WTC11 (cell line): ENCODE measurements at regions not wholly inside any gene's neighbourhood (a gene's known extent, or its start where the extent isn't known, plus 50 kb on each side); places are given as distances from the start of the nearest gene placed in this dataset.

Experiments
- ATAC-seq: fragments of 200-7000 bp; cut with Tn5 transposase; 2 replicates; pipeline ENCODE4 v1.10.0; 2021; ENCODE audit warnings: mild to moderate bottlenecking, moderate library complexity
- CTCF ChIA-PET: fragments of 300-600 bp; sonication (Branson Sonifier 250); formaldehyde crosslinking; loops from one replicate; lab custom pipeline; 2021; ENCODE audit warnings: antibody characterized with exemption; lab: Charles Lee
- POLR2A ChIA-PET: fragments of 350-600 bp; sonication (Branson Sonifier 250); formaldehyde crosslinking; loops from one replicate; lab custom pipeline; 2021; ENCODE audit warnings: antibody characterized with exemption; lab: Charles Lee
- DNase-seq: peaks from one replicate; pipeline ENCODE4 v3.0.0; 2021; ENCODE audit warnings: low spot score
- H3K27ac Mint-ChIP-seq: 2 replicates; pipeline ENCODE4 v1.8.0; 2021; ENCODE audit warnings: mixed read lengths
- H3K27me3 Mint-ChIP-seq: 2 replicates; pipeline ENCODE4 v1.8.0; 2021; ENCODE audit warnings: low read depth, mild to moderate bottlenecking, moderate library complexity, mixed read lengths
- H3K36me3 Mint-ChIP-seq: 2 replicates; pipeline ENCODE4 v1.8.0; 2021; ENCODE audit warnings: mixed read lengths
- H3K4me1 Mint-ChIP-seq: 2 replicates; pipeline ENCODE4 v1.8.0; 2022; ENCODE audit warnings: mixed read lengths
- H3K4me3 Mint-ChIP-seq: 2 replicates; pipeline ENCODE4 v1.8.0; 2021; ENCODE audit warnings: mild to moderate bottlenecking, moderate library complexity, mixed read lengths
- H3K9me3 Mint-ChIP-seq: 2 replicates; pipeline ENCODE4 v1.8.0; 2021; ENCODE audit warnings: mixed read lengths
- AR ChIP-seq: fragments of 250-450 bp; sonication (Bioruptor Pico); IDR thresholded peaks from 2 replicates; pipeline ENCODE4 v1.9.0; 2021; ENCODE audit warnings: mild to moderate bottlenecking
- ATF1 ChIP-seq: sonication (generic); formaldehyde crosslinking; IDR thresholded peaks from 2 replicates; pipeline ENCODE4 v1.8.1; 2023; ENCODE audit warnings: mild to moderate bottlenecking, moderate library complexity, missing genetic modification reagents
- CREM ChIP-seq: sonication (generic); formaldehyde crosslinking; IDR thresholded peaks from 2 replicates; pipeline ENCODE4 v1.8.1; 2022; ENCODE audit warnings: mild to moderate bottlenecking, missing genetic modification reagents, moderate library complexity
- CTCF ChIP-seq: fragments of 200-600 bp; IDR thresholded peaks from 2 replicates; pipeline ENCODE4 v1.8.0; 2022; ENCODE audit warnings: antibody characterized with exemption
- E2F1 ChIP-seq: sonication (generic); formaldehyde crosslinking; IDR thresholded peaks from 2 replicates; pipeline ENCODE4 v1.8.0; 2022; ENCODE audit warnings: mild to moderate bottlenecking, missing genetic modification reagents
- HMGXB4 ChIP-seq: sonication (generic); formaldehyde crosslinking; IDR thresholded peaks from 2 replicates; pipeline ENCODE4 v1.8.1; 2023; ENCODE audit warnings: mild to moderate bottlenecking, moderate library complexity, missing genetic modification reagents
- IRF2 ChIP-seq: sonication (generic); formaldehyde crosslinking; IDR thresholded peaks from 2 replicates; pipeline ENCODE4 v1.8.0; 2022; ENCODE audit warnings: low read depth, missing genetic modification reagents, borderline replicate concordance
- JAZF1 ChIP-seq: fragments of 250-450 bp; sonication (Bioruptor Pico); IDR thresholded peaks from 2 replicates; pipeline ENCODE4 v1.9.0; 2021; ENCODE audit warnings: moderate library complexity, mild to moderate bottlenecking, inconsistent platforms
- NFATC4 ChIP-seq: fragments of 250-450 bp; sonication (Bioruptor Pico); IDR thresholded peaks from 2 replicates; pipeline ENCODE4 v1.9.0; 2021; ENCODE audit warnings: mild to moderate bottlenecking
- RORB ChIP-seq: fragments of 250-450 bp; sonication (Bioruptor Pico); IDR thresholded peaks from 2 replicates; pipeline ENCODE4 v1.9.0; 2021; ENCODE audit warnings: mild to moderate bottlenecking
- STAT6 ChIP-seq: sonication (generic); formaldehyde crosslinking; conservative IDR thresholded peaks from 2 replicates; pipeline ENCODE4 v1.8.1; 2023; ENCODE audit warnings: mild to moderate bottlenecking, low read depth, missing genetic modification reagents, moderate library complexity
- TEAD1 ChIP-seq: sonication (generic); formaldehyde crosslinking; IDR thresholded peaks from 2 replicates; pipeline ENCODE4 v1.8.0; 2022; ENCODE audit warnings: mild to moderate bottlenecking, missing genetic modification reagents
- ZNF121 ChIP-seq: sonication (generic); formaldehyde crosslinking; IDR thresholded peaks from 2 replicates; pipeline ENCODE4 v1.8.0; 2023; ENCODE audit warnings: missing genetic modification reagents
- ZNF416 ChIP-seq: fragments of 250-450 bp; sonication (Bioruptor Pico); IDR thresholded peaks from 2 replicates; pipeline ENCODE4 v1.9.0; 2021; ENCODE audit warnings: mild to moderate bottlenecking, inconsistent platforms

- TF ChIP-seq ATF1 (CRISPR knock-in tag) (no peak), ZNF416 (CRISPR knock-in tag) (no peak), JAZF1 (CRISPR knock-in tag) (no peak), AR (CRISPR knock-in tag) (no peak), HMGXB4 (CRISPR knock-in tag) (no peak), TEAD1 (CRISPR knock-in tag) (no peak), IRF2 (CRISPR knock-in tag) (no peak)
Observed at GRCh38 chr13:50284540-50284939, 269.3 kb downstream of the KCNRG start (continued).

- Mint-ChIP-seq H3K27ac (no peak overlapping the region), H3K9me3 (peaks cover 20% of the 10 kb centered on the region), H3K27me3 (no peaks in the 10 kb centered on the region), H3K4me1 (peaks cover 54% of the 10 kb centered on the region), H3K4me3 (no peak overlapping the region), H3K36me3 (no peaks in the 10 kb centered on the region)
- ChIA-PET POLR2A (no interaction called here), CTCF (no interaction called here)
- DNase-seq (no peak), ATAC-seq (no peak)
- TF ChIP-seq E2F1 (CRISPR knock-in tag) (no peak), CTCF (no peak), ZNF121 (CRISPR knock-in tag) (no peak), CREM (CRISPR knock-in tag) (no peak), NFATC4 (CRISPR knock-in tag) (no peak), RORB (CRISPR knock-in tag) (no peak)
Observed at GRCh38 chr13:50285283-50285682, 270.0 kb downstream of the KCNRG start.

GRCh38 chr13:50286324-50286723 is 271.1 kb downstream of the KCNRG start:
- no peak for ATAC-seq
- no peak for DNase-seq
- POLR2A ChIA-PET, result no interaction called here
- peaks cover 45% of the 10 kb centered on the region for H3K4me1 Mint-ChIP-seq
- H3K9me3 Mint-ChIP-seq, result peaks cover 20% of the 10 kb centered on the region
- H3K36me3 Mint-ChIP-seq, result no peaks in the 10 kb centered on the region
- H3K27ac Mint-ChIP-seq, result no peak overlapping the region
- H3K27me3 Mint-ChIP-seq, result no peaks in the 10 kb centered on the region
- CTCF ChIA-PET, result no interaction called here
- no peak overlapping the region for H3K4me3 Mint-ChIP-seq
- no peak for TF ChIP-seq STAT6 (CRISPR knock-in tag)
